ENCODE measurements at regions not wholly inside any gene's neighbourhood (a gene's known extent, or its start where the extent isn't known, plus 50 kb on each side); places are given as distances from the start of the nearest gene placed in this dataset.
A peak's percentile ranks its signal among the peaks of the same experiment; 100 is the strongest.

- Histone ChIP-seq H3K79me2 (ENCODE audit: insufficient read depth, low read length) (no peaks in the 10 kb centered on the region), H3K4me2 (ENCODE audit: insufficient read depth, low read length) (peak overlapping the region; percentile 73), H2AFZ (ENCODE audit: low read length) (no peak overlapping the region), H3K36me3 (ENCODE audit: insufficient read depth, low read length) (no peaks in the 10 kb centered on the region), H3K4me3 (ENCODE audit: insufficient read depth, low read length) (peak overlapping the region; percentile 41), H3K27ac (ENCODE audit: low read depth, low read length) (peak overlapping the region; percentile 54), H4K20me1 (ENCODE audit: insufficient read depth, low read length) (no peaks in the 10 kb centered on the region), H3K9me3 (ENCODE audit: low read depth, low read length) (no peaks in the 10 kb centered on the region), H3K27me3 (ENCODE audit: insufficient read depth, low read length) (no peaks in the 10 kb centered on the region), H3K4me1 (ENCODE audit: insufficient read depth, low read length) (peaks cover 28% of the 10 kb centered on the region)
- TF ChIP-seq, protein P1, sequence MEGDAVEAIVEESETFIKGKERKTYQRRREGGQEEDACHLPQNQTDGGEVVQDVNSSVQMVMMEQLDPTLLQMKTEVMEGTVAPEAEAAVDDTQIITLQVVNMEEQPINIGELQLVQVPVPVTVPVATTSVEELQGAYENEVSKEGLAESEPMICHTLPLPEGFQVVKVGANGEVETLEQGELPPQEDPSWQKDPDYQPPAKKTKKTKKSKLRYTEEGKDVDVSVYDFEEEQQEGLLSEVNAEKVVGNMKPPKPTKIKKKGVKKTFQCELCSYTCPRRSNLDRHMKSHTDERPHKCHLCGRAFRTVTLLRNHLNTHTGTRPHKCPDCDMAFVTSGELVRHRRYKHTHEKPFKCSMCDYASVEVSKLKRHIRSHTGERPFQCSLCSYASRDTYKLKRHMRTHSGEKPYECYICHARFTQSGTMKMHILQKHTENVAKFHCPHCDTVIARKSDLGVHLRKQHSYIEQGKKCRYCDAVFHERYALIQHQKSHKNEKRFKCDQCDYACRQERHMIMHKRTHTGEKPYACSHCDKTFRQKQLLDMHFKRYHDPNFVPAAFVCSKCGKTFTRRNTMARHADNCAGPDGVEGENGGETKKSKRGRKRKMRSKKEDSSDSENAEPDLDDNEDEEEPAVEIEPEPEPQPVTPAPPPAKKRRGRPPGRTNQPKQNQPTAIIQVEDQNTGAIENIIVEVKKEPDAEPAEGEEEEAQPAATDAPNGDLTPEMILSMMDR (IDR thresholded peaks at IDR 0.05; ENCODE audit: extremely low read depth, low read depth, low read length): no peak
- peak; percentile 84 for DNase-seq (ENCODE audit: insufficient read length, low spot score, missing footprints)
Observed at GRCh38 chr1:221886743-221887414, 145.0 kb upstream of the DUSP10 start.

DNA sequence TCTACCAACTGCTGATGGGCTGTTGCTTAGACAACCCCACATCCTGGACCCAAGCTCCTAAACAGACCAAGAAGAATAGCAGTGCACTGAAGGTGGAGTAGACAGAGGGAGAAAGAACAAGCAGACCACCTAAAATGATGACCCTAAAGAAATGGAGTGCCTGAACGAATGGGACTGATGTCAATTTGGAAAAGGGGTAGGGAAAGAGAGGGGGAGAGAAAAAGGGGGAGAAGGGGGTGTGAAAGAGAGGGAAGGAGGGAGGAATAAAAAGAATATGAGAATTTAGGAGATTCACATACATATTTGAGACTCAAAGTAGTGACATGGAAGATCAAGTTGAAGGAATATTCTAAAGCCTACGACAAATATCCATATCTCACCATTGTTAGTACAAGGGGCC lies 144.4 kb upstream of the DUSP10 start:
- no peak overlapping the region for H2AFZ ChIP-seq (ENCODE audit: low read length)
- TF ChIP-seq, protein P1 (IDR thresholded peaks at IDR 0.05; ENCODE audit: extremely low read depth, low read depth, low read length): no peak
- no peak overlapping the region for H3K4me3 ChIP-seq (ENCODE audit: insufficient read depth, low read length)
- no peaks in the 10 kb centered on the region for H3K9me3 ChIP-seq (ENCODE audit: low read depth, low read length)
- no peaks in the 10 kb centered on the region for H3K79me2 ChIP-seq (ENCODE audit: insufficient read depth, low read length)
- peaks cover 25% of the 10 kb centered on the region for H3K4me1 ChIP-seq (ENCODE audit: insufficient read depth, low read length)
- H3K36me3 ChIP-seq (ENCODE audit: insufficient read depth, low read length): no peaks in the 10 kb centered on the region
- H3K4me2 ChIP-seq (ENCODE audit: insufficient read depth, low read length): peak overlapping the region; percentile 73
- no peaks in the 10 kb centered on the region for H4K20me1 ChIP-seq (ENCODE audit: insufficient read depth, low read length)
- no peak for DNase-seq (ENCODE audit: insufficient read length, low spot score, missing footprints)
- H3K27ac ChIP-seq (ENCODE audit: low read depth, low read length): peak overlapping the region; percentile 54
- no peaks in the 10 kb centered on the region for H3K27me3 ChIP-seq (ENCODE audit: insufficient read depth, low read length)

DNA sequence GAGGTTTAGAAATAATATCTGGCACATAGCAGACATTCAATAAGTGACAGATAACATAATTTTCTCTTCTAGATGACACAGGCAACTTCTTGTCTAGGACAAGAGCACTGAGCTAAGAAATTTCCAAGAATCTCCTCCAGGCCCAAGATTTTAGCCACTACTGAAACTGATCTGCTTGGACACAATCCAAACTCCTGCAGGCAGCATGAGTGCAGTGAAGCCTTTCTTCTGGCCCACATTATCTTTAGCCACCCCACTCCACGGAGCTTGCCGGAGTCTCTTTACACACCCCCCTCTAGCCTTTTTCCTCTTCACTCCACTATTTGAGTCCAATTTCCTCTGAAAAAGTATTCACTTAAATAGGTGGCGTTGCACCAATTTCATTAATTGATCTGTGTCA lies 142.9 kb upstream of the DUSP10 start:
- Histone ChIP-seq H4K20me1 (ENCODE audit: insufficient read depth, low read length) (no peaks in the 10 kb centered on the region), H3K9me3 (ENCODE audit: low read depth, low read length) (no peaks in the 10 kb centered on the region), H3K27ac (ENCODE audit: low read depth, low read length) (no peak overlapping the region), H3K4me1 (ENCODE audit: insufficient read depth, low read length) (peaks cover 28% of the 10 kb centered on the region), H3K79me2 (ENCODE audit: insufficient read depth, low read length) (no peaks in the 10 kb centered on the region), H3K4me2 (ENCODE audit: insufficient read depth, low read length) (no peak overlapping the region), H3K36me3 (ENCODE audit: insufficient read depth, low read length) (no peaks in the 10 kb centered on the region), H3K4me3 (ENCODE audit: insufficient read depth, low read length) (no peak overlapping the region), H3K27me3 (ENCODE audit: insufficient read depth, low read length) (no peaks in the 10 kb centered on the region), H2AFZ (ENCODE audit: low read length) (no peak overlapping the region)
- no peak for DNase-seq (ENCODE audit: insufficient read length, low spot score, missing footprints)
- TF ChIP-seq, protein P1 (IDR thresholded peaks at IDR 0.05; ENCODE audit: extremely low read depth, low read depth, low read length): no peak

DNA sequence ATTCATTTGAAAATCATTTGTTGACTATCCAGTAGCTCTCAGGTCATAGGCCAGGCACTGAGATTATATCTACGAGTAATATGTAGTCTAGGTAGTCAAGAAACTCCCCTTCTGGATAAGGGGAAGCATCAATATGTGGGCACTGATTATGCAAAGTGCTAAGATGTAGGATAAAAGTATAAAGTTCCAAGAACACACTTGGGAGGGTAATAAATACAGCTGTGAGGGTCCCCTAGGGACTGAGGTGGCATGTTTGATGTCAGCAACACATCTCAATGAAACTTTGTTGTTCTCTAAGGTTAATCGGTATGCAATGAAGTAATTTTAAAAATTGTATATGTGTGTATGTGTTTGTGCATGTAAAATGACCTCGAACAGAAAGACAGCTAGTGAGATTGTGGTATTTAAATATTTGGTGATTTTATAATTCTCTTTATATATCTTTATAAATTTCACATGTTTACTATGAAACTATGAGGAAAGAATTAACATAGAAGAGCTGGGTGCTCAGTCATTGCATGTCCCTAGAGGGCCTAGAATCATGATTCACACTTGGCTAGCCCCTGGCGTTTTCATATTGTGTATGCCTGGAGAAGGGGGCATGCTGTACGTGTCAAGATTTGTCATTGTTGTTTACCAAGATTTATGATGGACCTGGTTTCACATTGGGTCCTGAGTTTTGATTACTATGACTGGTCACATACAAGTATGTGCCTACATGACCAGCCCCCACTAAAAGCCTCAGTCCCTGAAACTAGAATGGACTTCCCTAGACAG lies 140.1 kb upstream of the DUSP10 start:
- DNase-seq (ENCODE audit: insufficient read length, low spot score, missing footprints): no peak
- Histone ChIP-seq H3K27me3 (ENCODE audit: insufficient read depth, low read length) (no peaks in the 10 kb centered on the region), H3K79me2 (ENCODE audit: insufficient read depth, low read length) (no peaks in the 10 kb centered on the region), H4K20me1 (ENCODE audit: insufficient read depth, low read length) (no peaks in the 10 kb centered on the region), H3K4me1 (ENCODE audit: insufficient read depth, low read length) (peaks cover 41% of the 10 kb centered on the region), H2AFZ (ENCODE audit: low read length) (no peak overlapping the region), H3K27ac (ENCODE audit: low read depth, low read length) (no peak overlapping the region), H3K9me3 (ENCODE audit: low read depth, low read length) (no peaks in the 10 kb centered on the region), H3K4me2 (ENCODE audit: insufficient read depth, low read length) (no peak overlapping the region), H3K36me3 (ENCODE audit: insufficient read depth, low read length) (no peaks in the 10 kb centered on the region), H3K4me3 (ENCODE audit: insufficient read depth, low read length) (no peak overlapping the region)
- TF ChIP-seq, protein P1 (IDR thresholded peaks at IDR 0.05; ENCODE audit: extremely low read depth, low read depth, low read length): no peak
